ENCODE measurements at regions not wholly inside any gene's neighbourhood (a gene's known extent, or its start where the extent isn't known, plus 50 kb on each side); places are given as distances from the start of the nearest gene placed in this dataset.

- no peak overlapping the region for H3K56ac ChIP-seq (ENCODE audit: extremely low read depth, insufficient read depth, low read length)
Measured at GRCh38 chr4:116066711-116067245, 953.4 kb upstream of the NDST4 start.

More at GRCh38 chr4:116066711-116067245, 953.4 kb upstream of the NDST4 start:
- Histone ChIP-seq H3K36me3 (ENCODE audit: control insufficient read depth, insufficient read depth, low read length) (no peaks in the 10 kb centered on the region), H2AK9ac (replicated peaks; ENCODE audit: low read depth, low read length, poor library complexity) (no peak overlapping the region), H3K9me3 (ENCODE audit: control insufficient read depth, insufficient read depth, low read length) (peaks cover 3% of the 10 kb centered on the region), H3K27me3 (ENCODE audit: control insufficient read depth, insufficient read depth, low read length) (no peaks in the 10 kb centered on the region), H4K8ac (ENCODE audit: low read depth in 2 of 2, low read length in 2 of 2) (no peak overlapping the region), H3K9me1 (ENCODE audit: insufficient read depth, low read length) (no peaks in the 10 kb centered on the region), H3K27ac (ENCODE audit: insufficient read depth, low read length) (no peak overlapping the region), H2AK5ac (ENCODE audit: low read depth, low read length) (no peak overlapping the region), H2BK5ac (ENCODE audit: low read depth, low read length, poor library complexity, severe bottlenecking) (no peak overlapping the region), H4K91ac (ENCODE audit: insufficient read depth, low read depth, low read length) (no peak overlapping the region), H3K4me3 (ENCODE audit: insufficient read depth, low read depth, low read length) (no peak overlapping the region), H2BK120ac (ENCODE audit: low read depth, low read length) (no peak overlapping the region), H3K9ac (ENCODE audit: low read depth, low read length) (no peak overlapping the region), H2BK15ac (ENCODE audit: low read depth, low read length) (no peak overlapping the region), H2BK20ac (ENCODE audit: low read depth, low read length) (no peak overlapping the region), H3K4me2 (ENCODE audit: low read depth, low read length) (no peak overlapping the region), H4K5ac (ENCODE audit: low read depth, low read length) (no peak overlapping the region), H3K79me1 (ENCODE audit: low read depth in 1 of 2, low read length in 2 of 2) (no peaks in the 10 kb centered on the region), H2AFZ (replicated peaks; ENCODE audit: low read length, poor library complexity) (no peak overlapping the region), H3K14ac (replicated peaks; ENCODE audit: low read depth, low read length) (no peak overlapping the region), H3K18ac (ENCODE audit: low read depth, low read length) (no peak overlapping the region), H4K20me1 (ENCODE audit: insufficient read depth, low read length) (no peaks in the 10 kb centered on the region), H3K4me1 (ENCODE audit: control insufficient read depth, insufficient read depth, low read length) (no peaks in the 10 kb centered on the region), H3K4ac (ENCODE audit: low read depth, low read length) (no peak overlapping the region), H3K23ac (ENCODE audit: low read depth, low read length) (no peak overlapping the region)
- dilution Hi-C loops (cut with HindIII; ENCODE audit: low sequenced_read_pairs, unreplicated experiment) (no loop called here), in situ Hi-C loops (cut with MboI; ENCODE audit: low sequenced_read_pairs) (no loop called here), intact Hi-C loops (cut with micrococcal nuclease) (no loop called here)
- ChIA-PET POLR2A (ENCODE audit: unreplicated experiment) (no interaction called here), CTCF (no interaction called here)
- no peak for ATAC-seq (ENCODE audit: low read depth)
- DNase-seq: no peak
- TF ChIP-seq FOS (IDR thresholded peaks at IDR 0.05; ENCODE audit: low read depth, low read length) (no peak), MXI1 (IDR thresholded peaks at IDR 0.05; ENCODE audit: borderline replicate concordance, low read depth, low read length) (no peak), POLR2A (IDR thresholded peaks at IDR 0.05; ENCODE audit: low read depth, low read length) (no peak), MAFK (IDR thresholded peaks at IDR 0.05; ENCODE audit: low read depth, low read length) (no peak)
- no CpG with 5 or more reads among the region's 5 CpGs for WGBS, 2 experiments (ENCODE audit: extremely low coverage in 2 of 2, insufficient read length in 1 of 2)
- no TSS peak for BruUV-seq (replicated peaks)

Measured in IMR-90 (cell line).